ENCODE measurements at regions not wholly inside any gene's neighbourhood (a gene's known extent, or its start where the extent isn't known, plus 50 kb on each side); places are given as distances from the start of the nearest gene placed in this dataset.

DNA sequence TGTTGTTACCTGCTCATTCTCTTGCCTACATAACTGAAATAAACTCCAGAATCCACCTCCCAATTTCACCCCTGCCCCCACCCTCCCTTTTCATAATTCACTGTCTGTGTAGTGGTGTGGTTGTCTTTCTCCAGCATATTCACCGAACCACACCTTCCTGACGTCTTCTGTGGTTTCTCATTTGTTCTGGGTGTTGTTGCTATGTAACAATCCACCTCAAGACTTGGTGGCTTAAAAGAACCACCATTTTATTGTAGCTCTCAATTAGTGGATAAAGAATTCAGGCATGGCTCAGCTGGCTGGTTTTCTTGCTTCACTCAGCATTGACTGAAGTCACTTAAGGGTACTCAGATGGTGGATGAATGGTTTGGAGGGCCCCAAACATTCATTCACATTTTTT is 229.8 kb downstream of the MAF start:
- DNase-seq (ENCODE audit: low read depth in 2 of 2), result no peak

DNA sequence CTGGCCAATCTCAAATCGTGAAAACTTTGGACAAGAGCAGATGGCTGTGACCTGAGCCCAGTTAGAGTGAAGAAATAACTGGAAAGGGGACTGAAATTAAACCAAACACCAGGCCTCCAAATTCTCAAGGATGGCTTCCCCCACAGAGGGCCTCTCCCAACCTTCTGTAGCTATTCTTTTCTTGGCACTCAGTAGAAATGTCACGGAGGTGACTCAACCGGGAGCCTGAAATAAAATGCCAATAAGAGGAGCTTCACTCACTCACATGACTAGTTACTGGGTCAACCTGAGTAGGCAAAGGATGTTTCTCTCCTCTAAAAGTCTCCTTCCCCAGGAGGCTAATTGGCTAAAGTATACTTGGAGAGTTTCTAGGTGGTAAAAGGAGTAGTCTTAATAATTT is 230.7 kb downstream of the MAF start:
- DNase-seq (ENCODE audit: low read depth in 2 of 2), result no peak

DNA sequence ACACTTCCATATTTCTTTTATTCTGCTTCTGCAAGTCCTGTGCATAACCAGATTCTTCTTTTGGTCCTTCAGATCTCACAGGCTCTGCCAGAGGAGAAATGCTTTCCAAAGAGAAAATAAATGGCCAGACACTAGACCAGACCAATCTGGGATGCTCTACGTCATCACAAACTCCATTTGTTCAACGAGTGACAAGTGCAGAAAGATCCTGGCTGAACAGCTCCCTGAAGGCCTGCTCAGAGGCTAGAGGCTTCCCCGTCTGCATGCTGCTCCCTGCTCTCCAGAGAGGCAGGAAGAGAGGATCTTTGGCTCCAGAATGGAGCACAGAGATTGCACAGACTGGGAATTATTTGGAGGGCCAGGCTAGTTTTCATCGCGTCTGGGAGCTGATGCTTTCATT is 232.7 kb downstream of the MAF start:
- DNase-seq (ENCODE audit: low read depth in 2 of 2), result no peak

DNA sequence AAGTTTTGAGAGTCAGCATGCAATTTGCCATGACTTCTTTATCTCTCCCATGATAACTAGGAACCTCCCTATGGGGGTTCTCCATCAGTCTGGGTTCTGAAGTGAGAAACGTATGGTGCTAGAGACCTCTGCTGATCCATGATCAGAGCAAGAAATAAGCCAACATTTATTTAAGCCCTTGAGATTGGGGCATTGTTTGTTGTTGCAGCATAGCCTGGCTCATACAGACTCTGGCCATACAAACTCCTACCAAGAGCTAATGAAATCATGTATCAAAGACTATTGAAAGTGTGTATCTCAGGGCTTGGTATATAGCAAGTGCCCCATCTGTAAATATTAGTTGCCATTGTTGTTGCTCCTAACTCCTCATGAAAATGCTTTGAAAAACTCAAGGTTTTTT is 233.9 kb downstream of the MAF start:
- DNase-seq (ENCODE audit: low read depth in 2 of 2), result no peak

DNA sequence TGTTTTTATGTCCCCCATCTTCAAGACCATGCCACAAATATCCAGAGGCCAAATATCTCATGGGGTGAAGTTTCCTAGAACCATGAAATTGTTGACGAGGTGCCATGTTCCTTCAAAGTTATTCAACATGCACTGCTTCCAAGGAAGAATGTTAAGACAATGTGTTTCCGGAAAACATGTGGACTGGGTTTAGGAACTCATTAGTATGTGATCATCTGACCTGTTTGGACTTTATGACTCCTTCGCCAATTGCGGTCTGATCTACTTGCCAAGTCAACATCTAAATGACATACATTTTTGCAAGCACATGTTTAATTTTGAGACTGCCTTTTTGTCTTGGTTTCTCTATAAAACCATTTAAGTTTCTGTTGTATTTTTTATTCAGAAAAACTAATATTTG is 234.8 kb downstream of the MAF start:
- DNase-seq (ENCODE audit: low read depth in 2 of 2), result no peak

DNA sequence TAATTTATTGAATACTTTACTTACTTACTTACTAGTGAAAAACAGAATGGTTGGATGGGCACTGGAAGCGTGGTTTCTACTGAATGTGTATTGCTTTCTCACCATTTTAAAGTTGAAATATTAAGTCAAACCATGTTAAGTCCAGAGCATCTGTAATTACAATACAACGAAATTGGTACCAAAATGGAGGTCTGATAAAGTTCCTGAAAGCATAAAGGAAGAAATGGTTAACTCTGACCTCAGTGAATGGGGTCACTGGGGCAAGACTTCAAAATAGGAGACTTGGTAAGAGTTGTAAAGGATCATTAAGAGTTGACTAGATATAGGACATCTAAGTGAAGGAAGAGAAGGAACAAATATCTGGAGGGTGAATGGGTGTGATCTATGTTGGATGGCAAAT is 237.1 kb downstream of the MAF start:
- DNase-seq (ENCODE audit: low read depth in 2 of 2), result no peak

DNA sequence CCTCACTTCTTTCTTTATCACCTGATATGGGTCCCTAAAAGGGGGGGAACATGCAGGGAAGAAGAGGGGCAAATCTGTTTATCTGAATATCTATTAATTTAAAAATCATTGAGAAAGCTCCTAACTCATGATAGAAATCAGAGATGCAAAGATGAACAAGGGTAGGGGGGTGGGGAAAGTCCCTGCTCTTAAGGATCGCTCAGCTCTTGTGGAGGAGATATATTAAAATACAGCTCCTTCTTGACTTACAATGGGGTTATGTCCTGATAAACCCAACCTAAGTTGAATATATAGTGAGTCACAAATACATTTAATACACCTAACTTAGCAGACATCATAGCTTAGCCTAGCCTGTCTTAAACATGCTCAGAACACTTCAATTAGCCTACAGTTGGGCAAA is 237.5 kb downstream of the MAF start:
- no peak for DNase-seq (ENCODE audit: low read depth in 2 of 2)

DNA sequence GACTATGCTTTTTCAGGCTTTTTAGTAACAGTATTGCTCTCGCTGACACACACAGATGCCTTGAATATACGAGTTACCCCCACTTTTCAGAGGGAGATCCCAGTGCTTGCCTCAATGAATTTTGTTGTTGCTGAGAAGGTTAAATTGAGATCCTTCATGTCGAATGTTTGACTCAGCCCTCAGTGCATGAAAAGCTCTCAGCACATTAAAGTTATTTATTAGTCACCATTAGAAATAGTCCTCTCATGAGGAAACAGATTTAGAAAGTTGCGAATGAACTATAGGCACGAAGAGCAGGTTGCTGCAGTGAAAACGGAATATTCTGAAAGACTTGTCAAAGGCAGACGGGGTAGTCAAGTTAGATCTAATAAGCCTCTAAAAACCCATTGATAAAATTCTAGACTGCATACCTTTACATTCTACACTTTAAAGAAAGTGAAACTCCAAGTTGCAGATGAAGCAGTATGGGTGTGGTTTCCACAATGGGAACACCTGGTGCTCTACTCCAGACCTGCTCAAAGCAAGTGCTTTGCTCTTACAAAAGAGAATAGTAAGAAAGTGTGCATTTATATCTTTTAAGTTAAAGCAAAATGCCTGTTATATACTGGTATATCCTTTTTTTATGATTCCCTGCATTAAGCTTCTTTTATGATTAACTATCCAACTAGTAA is 238.1 kb downstream of the MAF start:
- DNase-seq (ENCODE audit: low read depth in 2 of 2), result no peak

DNA sequence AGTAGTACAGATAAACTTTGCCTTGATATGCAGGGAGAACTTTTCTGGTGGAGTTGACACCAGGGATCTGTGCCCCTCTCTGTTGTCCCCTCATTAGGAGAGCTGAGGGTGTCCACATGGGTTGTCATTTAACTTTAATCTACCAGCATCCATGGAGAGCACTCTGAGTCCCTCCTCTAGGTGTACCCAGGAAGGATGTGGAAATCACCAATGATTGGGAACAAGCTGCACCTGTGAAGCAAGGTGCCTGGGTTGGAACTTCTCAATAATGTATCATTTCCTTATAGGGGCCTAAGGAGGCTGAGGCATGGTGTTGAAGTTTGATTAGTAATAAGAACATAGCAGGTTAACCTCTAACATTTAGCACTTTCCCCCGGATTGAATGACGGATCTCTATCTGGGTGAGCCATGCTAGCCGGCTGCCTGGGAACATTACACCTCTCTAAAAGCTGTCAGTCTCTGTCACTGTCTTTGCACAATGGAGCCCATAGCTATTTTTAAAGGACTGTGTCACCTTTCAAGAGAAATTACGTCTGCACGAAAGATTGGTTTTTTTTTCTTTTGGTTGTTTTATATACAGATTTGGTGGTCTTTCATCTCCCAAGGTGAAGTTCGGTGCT is 239.3 kb downstream of the MAF start:
- no peak for DNase-seq (ENCODE audit: low read depth in 2 of 2)

DNA sequence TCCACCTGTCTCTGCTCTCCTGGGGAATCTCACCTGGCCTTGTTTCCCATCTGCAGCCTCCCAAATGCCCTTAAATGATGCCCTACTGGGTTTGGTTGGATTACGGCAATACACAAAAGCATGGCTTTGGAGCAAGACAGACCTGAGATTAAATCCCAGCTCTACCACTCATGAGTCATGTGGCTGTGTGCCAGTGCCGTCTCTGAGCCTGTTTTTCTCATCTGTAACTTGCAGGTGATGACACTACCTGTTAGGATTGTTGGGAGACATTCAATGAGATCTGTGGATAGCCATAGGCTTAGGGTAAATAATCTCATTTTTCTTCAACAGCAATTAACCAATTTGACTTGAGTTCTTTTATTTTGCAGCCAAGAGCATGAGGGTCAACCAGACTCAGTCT is 240.3 kb downstream of the MAF start:
- no peak for DNase-seq (ENCODE audit: low read depth in 2 of 2)

DNA sequence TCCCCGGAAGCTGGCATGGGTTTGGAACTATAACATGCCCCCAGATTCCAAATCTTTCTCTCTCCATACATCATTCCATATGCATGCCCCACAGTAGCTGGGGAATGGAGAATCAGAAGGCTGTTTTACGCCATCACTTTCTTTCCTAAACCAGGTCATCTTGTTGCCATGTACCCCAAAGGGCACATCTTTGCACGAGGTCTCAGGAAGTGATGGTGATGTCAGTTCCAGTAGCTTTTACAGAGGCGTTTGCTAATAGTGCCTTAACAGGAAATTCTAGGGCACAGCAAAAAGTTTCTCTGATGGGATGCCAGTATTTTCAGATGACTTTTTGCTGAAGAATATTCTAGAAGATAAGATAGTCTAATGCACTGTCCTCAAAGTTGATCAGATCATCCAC is 241.5 kb downstream of the MAF start:
- no peak for DNase-seq (ENCODE audit: low read depth in 2 of 2)

DNA sequence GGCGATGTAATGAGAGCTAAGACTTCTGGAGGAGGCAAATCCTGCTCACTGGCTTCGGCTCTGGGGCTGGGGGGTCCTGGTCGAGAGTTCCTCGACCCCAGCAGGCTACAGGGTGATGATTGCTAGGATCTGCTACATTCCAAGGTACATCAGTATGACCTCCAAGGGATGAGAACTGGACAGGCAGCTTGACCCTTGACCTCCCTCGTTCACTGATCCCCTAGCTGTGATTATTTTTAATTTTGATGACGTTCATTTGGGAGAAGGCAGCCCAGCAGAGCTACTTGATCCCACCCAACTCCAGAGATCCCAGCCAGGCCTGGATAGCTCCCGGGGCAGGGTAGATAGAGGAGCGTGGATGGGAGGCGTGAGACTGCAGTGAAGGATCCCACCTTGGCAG is 242.3 kb downstream of the MAF start:
- no peak for DNase-seq (ENCODE audit: low read depth in 2 of 2)

DNA sequence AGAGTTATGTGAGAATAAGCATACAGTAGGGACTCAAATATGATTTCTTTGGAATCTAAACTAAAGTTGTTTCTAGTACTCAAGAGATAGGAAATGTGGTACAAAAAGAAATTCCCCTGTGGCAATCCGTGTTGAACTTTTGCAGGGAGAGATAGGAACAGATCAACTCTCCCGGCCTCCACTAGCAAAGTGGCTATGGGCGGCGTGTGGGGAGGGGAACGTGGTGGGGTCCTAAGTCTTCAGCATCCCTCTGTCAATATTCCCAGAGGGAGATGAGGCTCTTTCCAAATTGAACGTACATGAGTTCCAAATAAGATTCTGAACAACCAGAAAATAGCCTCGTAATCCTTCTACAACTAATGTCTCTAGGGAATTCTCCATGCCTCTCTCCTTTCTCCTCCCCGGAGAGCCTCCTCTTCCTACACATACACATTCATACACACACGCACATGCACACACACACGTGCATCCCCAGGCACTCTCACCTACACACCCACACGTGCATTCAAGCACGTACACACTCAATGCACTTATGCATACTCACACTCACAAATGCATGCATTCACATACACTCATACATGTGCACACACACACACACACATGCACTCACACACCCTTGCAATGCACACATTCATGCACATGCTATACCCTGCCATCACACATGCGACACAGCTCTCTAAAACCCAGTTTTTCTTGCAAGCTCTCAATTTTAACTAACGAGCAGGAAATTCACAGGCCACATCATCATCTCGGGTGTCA is 244.8 kb downstream of the MAF start:
- DNase-seq (ENCODE audit: low read depth in 2 of 2), result no peak

DNA sequence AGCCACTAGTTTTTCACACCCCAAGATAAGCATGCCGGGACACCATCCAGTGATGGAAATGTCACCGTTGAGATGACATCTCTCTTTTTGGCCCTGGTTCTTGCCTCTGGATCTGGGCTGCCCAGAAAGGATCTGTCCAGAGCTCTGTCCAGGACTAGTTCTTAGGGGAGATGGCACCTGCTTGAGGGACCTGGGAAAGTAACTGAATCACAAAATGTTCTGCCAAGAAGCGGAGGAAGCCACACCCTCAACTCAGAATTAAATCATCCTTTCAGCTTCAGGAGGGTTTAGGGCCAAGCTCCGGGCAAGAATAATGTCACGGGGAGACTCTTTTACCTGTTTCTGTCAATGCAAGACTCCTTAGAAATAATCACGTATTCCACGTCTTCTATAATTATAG is 248.6 kb downstream of the MAF start:
- no peak for DNase-seq (ENCODE audit: low read depth in 2 of 2)

DNA sequence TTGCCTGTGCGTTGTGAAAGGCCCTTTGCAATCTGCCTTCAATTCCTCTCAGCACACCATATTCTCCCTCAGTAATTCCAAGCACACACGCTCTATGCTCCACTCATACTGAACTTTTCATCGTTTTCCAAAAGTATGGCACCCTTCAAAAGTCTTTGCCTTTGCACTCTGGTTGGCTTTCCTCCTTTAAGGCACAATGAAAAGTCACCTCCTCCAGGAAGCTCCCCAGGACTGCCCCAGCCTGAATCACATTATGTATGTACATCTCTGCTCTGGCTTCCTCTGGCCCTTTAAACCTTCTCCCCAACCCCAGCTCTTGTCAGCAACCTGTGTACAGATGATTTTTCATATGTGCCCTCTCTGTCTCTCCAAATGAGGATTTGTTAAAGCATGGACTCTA is 250.7 kb downstream of the MAF start:
- no peak for DNase-seq (ENCODE audit: low read depth in 2 of 2)

DNA sequence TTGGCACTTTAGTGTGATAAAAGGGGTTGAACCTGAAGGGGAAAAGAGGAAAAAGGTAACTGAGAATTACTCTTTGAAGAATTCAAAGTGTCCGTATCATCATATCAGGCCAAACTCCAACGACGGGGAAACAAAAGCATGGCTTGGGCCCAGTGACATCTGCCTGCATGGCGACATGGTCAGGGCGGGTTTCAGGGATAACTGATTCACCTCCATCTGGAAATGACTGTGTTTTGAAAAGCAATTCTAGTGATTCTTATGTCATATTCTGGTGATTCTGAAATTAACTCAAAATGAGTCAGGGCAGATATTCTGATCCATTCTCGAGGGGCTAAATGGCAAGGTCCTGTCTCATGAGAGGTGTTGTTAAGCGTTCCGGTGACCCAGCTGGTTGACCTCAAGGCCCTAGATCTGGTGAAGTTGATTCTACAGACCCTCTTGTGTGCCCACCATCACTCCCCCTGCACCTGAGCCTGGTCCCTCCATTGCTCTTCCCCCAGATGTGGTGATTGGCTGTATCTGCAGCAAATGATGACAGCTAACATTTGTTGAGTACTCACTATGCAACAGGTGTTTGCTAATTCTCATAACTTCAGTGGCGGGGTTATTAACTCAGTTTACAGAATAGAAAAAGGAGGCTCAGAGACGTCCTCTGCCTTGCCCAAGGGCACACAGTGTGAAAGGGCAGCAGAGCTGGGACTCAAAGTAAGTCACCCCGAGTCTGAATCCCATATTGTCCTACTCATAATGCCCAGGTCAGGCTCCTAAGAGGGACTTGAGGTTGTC is 251.8 kb downstream of the MAF start:
- DNase-seq (ENCODE audit: low read depth in 2 of 2), result no peak

DNA sequence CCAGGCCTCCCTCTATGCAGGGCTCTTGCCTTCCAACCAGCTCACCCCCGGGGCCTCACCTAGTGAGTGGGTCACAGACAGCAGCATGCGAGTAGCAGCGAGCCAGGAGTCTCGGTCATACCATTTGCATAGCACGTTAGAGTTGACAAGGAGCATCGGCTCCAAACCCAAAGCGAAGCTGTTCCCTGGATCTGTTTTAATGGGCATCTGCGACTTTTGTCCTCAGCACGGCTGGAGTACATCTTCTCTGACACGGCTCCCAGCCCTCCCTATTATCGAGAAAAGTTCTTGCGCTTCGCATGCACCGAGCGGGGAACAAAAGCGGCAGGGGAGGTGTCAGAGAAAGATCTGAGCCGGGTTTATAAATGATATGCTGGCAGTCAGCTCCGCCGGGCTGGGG is 253.3 kb downstream of the MAF start:
- no peak for DNase-seq (ENCODE audit: low read depth in 2 of 2)

DNA sequence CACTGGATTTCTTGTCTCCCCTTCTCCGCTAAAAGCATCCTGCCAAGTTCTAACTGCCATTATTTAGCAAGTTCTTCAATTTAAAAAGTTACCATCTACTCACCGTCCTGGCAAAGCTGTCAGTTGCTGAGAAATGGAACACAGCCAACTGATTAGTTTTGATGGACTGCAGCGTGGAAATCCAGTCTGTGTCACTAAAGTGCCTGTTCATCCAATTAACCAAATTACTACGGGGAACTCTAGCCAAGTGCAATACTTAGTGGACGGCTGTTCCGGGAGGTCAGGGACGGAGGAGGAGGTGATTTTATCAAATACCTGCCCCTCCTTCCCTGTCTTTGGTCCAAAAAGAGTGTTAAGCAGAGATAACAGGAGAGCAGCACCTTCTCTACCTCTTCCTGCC is 260.7 kb downstream of the MAF start:
- DNase-seq (ENCODE audit: low read depth in 2 of 2), result no peak

DNA sequence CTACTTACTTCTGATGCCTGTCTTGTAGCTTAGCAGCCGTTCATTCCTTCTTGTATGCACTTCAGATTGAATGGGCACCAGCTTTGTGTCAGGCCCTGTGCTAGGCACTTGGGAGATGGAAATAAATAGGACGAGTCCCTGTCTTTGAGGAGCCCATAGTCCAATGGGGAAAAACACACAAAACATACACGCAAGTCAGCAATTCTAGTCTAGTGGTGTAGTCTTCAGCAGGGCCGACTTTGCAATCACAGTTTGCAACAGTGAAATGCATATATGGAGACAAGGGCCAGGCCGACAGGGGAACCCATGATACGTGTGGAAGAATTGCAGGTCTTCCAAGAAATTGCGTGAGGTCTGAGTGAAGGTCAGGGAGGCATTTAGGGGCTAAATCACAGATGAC is 262.6 kb downstream of the MAF start:
- no peak for DNase-seq (ENCODE audit: low read depth in 2 of 2)

DNA sequence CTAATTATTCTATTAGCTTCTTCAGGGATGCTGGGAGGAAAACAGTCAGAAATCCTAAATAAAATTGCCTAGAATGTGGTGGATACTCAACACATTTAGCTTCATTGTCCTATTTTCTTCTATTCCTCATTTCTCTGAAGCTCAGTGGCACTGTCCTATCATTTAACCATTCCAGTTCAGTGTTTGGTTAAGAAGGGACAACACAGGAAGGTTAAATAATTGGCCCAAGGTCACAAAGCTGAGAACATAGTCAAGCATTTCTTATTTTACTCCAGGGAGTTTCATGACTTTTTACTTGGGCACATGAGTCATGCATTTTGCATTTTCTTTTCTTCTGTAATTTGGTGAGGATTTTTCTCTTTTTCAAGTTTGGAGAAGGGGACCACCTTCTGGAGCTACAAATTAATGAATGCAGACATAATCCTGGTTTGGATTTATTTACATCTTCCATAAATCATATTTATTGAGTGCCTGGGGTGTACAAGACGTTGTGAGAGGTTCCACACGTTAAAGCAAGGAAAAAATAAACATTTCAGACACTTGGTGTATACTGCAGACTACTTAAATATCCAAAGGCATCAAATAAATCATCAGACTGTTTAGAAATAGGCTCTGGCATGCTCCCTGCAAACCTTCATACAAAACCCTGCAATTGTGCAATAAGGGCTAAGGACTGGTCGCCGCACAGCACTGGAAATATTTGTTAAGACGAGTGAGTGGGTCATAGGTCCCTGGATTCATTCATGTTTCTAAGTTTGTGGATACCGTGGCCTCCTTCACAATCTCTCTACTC is 263.9 kb downstream of the MAF start:
- DNase-seq (ENCODE audit: low read depth in 2 of 2), result no peak

DNA sequence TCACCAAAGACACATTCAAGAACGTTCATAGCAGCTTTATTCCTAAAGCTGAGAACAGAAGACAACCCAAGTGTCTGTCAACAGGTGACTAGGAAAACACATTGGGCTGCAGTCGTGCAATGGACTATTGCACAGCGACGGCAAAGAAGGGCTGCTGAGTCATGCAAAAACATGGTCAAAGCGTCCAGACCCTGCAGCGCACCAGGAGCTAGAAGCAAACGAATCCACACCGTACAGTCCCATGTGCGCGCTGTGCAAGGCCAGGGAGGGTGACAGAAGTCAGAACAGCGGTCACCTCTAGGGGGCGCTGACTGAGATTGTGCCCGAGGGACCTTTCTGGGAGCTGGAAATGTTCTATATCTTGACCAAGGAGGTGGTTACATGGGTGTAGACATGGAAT is 266.4 kb downstream of the MAF start:
- DNase-seq (ENCODE audit: low read depth in 2 of 2), result no peak

DNA sequence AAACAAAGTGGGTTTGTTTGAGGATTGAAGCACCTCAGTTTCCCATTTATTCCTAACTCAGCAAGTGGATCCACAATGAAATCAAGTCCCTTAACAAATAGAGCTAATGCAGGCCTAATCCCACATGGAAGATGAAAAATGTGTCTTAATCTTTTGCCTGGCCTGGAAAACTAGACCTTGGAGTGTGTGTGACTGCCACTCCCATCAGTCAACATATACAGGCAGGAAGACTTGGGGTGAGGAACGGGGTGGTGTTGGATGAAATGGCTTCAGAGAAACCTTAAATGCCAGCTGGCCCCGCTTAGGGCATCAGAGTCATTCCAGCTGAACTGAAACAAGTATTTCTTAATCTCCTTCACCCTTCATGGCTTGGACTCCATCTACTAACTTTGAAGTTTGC is 269.5 kb downstream of the MAF start:
- DNase-seq (ENCODE audit: low read depth in 2 of 2), result no peak
